ENCODE measurements at regions not wholly inside any gene's neighbourhood (a gene's known extent, or its start where the extent isn't known, plus 50 kb on each side); places are given as distances from the start of the nearest gene placed in this dataset.

DNA sequence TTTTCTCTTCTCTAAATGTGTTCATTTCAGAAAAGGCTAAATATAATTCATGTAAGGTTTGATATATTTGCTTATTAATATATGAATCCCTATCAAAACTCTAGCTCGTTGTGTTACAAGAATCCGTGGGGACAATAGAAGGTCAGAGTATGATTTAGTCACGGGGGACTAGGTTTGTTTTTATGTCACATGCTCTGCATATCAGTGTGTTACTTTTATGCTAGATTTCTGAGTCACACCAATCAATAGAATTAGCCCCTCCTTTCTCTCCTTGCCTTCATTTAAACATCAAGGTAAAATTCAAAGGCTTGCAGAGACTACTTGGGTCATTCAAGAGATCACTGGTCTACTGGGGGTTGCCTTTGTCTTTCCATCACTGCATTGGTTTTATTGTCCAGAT, 636.1 kb downstream of the NR2F2 start:
- DNase-seq (ENCODE audit: low read depth in 1 of 2, low spot score in 1 of 2): no peak
- TF ChIP-seq, protein P1, sequence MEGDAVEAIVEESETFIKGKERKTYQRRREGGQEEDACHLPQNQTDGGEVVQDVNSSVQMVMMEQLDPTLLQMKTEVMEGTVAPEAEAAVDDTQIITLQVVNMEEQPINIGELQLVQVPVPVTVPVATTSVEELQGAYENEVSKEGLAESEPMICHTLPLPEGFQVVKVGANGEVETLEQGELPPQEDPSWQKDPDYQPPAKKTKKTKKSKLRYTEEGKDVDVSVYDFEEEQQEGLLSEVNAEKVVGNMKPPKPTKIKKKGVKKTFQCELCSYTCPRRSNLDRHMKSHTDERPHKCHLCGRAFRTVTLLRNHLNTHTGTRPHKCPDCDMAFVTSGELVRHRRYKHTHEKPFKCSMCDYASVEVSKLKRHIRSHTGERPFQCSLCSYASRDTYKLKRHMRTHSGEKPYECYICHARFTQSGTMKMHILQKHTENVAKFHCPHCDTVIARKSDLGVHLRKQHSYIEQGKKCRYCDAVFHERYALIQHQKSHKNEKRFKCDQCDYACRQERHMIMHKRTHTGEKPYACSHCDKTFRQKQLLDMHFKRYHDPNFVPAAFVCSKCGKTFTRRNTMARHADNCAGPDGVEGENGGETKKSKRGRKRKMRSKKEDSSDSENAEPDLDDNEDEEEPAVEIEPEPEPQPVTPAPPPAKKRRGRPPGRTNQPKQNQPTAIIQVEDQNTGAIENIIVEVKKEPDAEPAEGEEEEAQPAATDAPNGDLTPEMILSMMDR (IDR thresholded peaks at IDR 0.05; ENCODE audit: low read depth, low read length): no peak

DNA sequence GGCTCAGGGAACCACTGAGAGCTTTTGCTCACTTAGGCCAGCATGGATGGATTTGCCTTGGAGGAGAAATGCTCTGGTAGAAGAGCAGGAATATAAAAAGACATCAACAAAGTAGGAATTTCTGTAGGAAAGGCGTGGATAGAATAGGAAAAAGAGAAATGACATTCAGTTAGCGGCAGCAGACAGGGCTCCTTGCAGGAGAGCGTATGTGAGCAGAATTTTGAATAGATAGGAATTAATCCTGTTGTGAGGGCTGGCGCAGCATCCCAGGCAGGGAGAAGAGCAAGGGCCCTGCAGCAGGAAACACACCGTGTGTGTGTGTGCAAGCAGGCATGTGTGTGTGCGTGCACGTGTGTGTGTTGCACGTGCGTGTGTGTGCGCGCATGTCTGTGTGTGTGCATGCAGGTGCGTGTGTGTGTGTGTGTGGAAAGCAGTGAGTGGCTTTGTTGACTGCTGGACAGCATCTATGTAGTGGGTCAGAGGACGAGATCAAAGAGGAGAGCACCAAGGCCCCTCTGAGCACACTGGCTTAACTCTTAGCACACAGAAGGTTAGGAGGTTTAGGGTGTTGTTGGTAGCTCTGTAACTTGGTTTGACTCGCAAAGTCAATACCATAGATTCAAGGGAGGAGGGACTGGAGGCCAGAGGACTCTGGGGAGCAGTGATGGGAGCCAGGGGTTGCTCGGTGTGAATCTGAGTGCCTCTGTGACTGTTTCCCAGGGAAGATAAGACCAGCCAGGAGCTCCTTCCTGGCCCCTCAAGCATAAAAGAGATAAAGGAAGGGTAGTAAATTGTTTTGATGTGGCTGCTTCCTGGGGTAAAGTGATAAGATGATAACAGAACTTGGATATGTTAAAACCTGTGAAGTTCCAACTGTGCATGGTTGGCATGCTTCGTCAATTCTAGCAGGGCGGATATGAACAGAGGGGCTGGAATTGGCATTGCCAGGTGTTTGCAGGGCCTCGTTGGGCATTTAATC, 639.5 kb downstream of the NR2F2 start:
- TF ChIP-seq, protein P1 (IDR thresholded peaks at IDR 0.05; ENCODE audit: low read depth, low read length): no peak
- Histone ChIP-seq H3K9me3 (ENCODE audit: low read depth) (no peaks in the 10 kb centered on the region), H3K27ac (no peak overlapping the region), H3K36me3 (no peaks in the 10 kb centered on the region), H3K27me3 (no peaks in the 10 kb centered on the region), H3K4me1 (ENCODE audit: low read depth) (no peaks in the 10 kb centered on the region), H3K4me3 (no peak overlapping the region)
- peak in 1 of 2 donors; percentile 10 for DNase-seq (ENCODE audit: low read depth in 1 of 2, low spot score in 1 of 2)

More for the DNA sequence above, 636.1 kb downstream of the NR2F2 start:
- Histone ChIP-seq H3K4me1 (ENCODE audit: low read depth) (no peaks in the 10 kb centered on the region), H3K36me3 (no peaks in the 10 kb centered on the region), H3K4me3 (no peak overlapping the region), H3K9me3 (ENCODE audit: low read depth) (no peaks in the 10 kb centered on the region), H3K27me3 (no peaks in the 10 kb centered on the region), H3K27ac (no peak overlapping the region)

DNA sequence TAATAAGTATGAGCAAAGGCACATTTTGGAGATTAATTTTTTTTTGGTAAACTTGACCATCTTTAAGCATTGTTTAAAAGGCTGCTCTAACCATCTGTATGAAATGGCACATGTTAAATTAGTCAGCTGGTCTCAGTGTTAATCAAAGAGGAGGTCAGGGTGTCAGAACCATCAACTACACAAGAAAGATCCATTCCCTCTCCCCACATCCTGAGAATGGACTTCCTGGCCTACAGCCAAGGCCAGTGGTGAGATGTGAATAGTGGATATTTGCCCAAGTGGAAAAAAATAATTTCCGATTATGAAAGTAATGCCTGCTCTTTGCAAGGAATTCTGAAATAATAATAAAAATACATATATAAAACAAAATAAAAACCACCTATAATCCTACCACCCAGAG, 641.7 kb downstream of the NR2F2 start:
- Histone ChIP-seq H3K4me1 (ENCODE audit: low read depth) (no peaks in the 10 kb centered on the region), H3K36me3 (no peaks in the 10 kb centered on the region), H3K4me3 (no peak overlapping the region), H3K27me3 (no peaks in the 10 kb centered on the region), H3K27ac (no peak overlapping the region), H3K9me3 (ENCODE audit: low read depth) (no peaks in the 10 kb centered on the region)
- TF ChIP-seq, protein P1 (IDR thresholded peaks at IDR 0.05; ENCODE audit: low read depth, low read length): no peak
- DNase-seq (ENCODE audit: low read depth in 1 of 2, low spot score in 1 of 2): no peak

DNA sequence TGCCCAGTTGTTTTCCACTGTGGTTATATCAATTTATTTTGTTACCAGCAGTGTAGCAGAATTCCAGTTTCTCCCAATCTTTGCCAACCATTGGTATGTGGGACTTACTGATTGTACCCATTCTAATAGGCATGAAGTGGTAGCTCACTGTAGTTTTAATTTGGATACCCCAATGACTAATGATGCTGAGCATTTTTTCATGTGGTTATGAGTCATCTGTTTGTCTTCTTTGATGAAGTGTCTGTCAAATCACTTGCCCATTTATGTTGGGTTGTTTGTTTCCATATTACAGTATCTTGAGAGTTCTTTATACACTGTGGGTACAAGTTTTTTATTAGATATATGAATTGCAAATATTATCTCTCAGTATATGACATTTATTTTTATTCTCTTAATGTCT, 644.3 kb downstream of the NR2F2 start:
- H3K4me1 ChIP-seq (ENCODE audit: low read depth): no peaks in the 10 kb centered on the region
- no peaks in the 10 kb centered on the region for H3K9me3 ChIP-seq (ENCODE audit: low read depth)
- no peak overlapping the region for H3K27ac ChIP-seq
- H3K4me3 ChIP-seq: no peak overlapping the region
- H3K27me3 ChIP-seq: no peaks in the 10 kb centered on the region
- TF ChIP-seq, protein P1 (IDR thresholded peaks at IDR 0.05; ENCODE audit: low read depth, low read length): no peak
- no peaks in the 10 kb centered on the region for H3K36me3 ChIP-seq
- DNase-seq (ENCODE audit: low read depth in 1 of 2, low spot score in 1 of 2): no peak

DNA sequence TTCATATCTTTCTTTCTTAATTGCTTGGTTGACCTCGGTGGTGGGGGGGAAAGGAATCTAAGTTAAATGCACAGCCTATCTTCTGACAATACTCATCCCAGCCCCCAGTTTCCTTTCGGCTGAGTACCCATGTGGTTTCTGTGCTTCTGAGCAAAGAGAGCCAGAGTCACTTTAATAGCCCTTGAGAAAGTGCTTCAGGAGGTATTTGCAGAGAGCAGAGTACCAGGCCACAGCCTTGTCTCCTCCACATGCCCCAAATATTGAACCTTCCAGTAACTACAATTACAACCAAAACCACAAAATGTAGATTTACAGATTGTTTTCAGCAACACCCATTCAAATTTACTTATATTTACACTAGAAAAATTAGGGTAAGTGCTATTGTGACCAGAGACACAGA, 647.4 kb downstream of the NR2F2 start:
- no peaks in the 10 kb centered on the region for H3K9me3 ChIP-seq (ENCODE audit: low read depth)

More for the DNA sequence above, 647.4 kb downstream of the NR2F2 start:
- TF ChIP-seq, protein P1 (IDR thresholded peaks at IDR 0.05; ENCODE audit: low read depth, low read length): no peak
- no peaks in the 10 kb centered on the region for H3K4me1 ChIP-seq (ENCODE audit: low read depth)
- H3K27me3 ChIP-seq: no peaks in the 10 kb centered on the region
- no peaks in the 10 kb centered on the region for H3K36me3 ChIP-seq
- no peak overlapping the region for H3K27ac ChIP-seq
- H3K4me3 ChIP-seq: no peak overlapping the region
- DNase-seq (ENCODE audit: low read depth in 1 of 2, low spot score in 1 of 2): peak in 1 of 2 donors; percentile 14
